HepG2 (cell line): ENCODE measurements at regions not wholly inside any gene's neighbourhood (a gene's known extent, or its start where the extent isn't known, plus 50 kb on each side); places are given as distances from the start of the nearest gene placed in this dataset.

ENCODE experiments used
- CSRNP1 ChIP-seq: sonication (generic); formaldehyde crosslinking; IDR thresholded peaks from 2 replicates; pipeline ENCODE4 v1.8.1; 2023; ENCODE audit warnings: mild to moderate bottlenecking, missing genetic modification reagents
- GABPA ChIP-seq, 2 experiments: IDR thresholded peaks; 2 replicates each; pipeline ENCODE4 v1.6.1; 2011 to 2016; ENCODE audit warnings: low read depth in 2 of 2, low read length in 1 of 2, missing biosample characterization in 1 of 2, missing genetic modification characterization in 1 of 2
- HDAC1 ChIP-seq: sonication (generic); formaldehyde crosslinking; IDR thresholded peaks from 2 replicates; pipeline ENCODE4 v1.5.1; 2020; ENCODE audit warnings: mild to moderate bottlenecking, missing genetic modification reagents
- JUN ChIP-seq: sonication (generic); formaldehyde crosslinking; IDR thresholded peaks from 2 replicates; pipeline ENCODE4 v1.4.0; 2020; ENCODE audit warnings: mild to moderate bottlenecking, missing genetic modification reagents
- MIER2 ChIP-seq: IDR thresholded peaks from 2 replicates; pipeline ENCODE4 v1.6.1; 2016; ENCODE audit warnings: missing biosample characterization, missing genetic modification reagents
- MXD4 ChIP-seq: IDR thresholded peaks from 2 replicates; pipeline ENCODE4 v1.6.1; 2016; ENCODE audit warnings: mild to moderate bottlenecking, missing biosample characterization, missing genetic modification reagents
- NAIF1 ChIP-seq: sonication (generic); formaldehyde crosslinking; IDR thresholded peaks from 2 replicates; pipeline ENCODE4 v1.5.0; 2020; ENCODE audit warnings: mild to moderate bottlenecking, missing genetic modification reagents, borderline replicate concordance
- NR3C1 ChIP-seq: sonication (generic); formaldehyde crosslinking; IDR thresholded peaks from 2 replicates; pipeline ENCODE4 v1.4.0; 2020; ENCODE audit warnings: missing genetic modification reagents
- NRL ChIP-seq: sonication (generic); formaldehyde crosslinking; IDR thresholded peaks from 2 replicates; pipeline ENCODE4 v1.5.0; 2020; ENCODE audit warnings: missing genetic modification reagents, mild to moderate bottlenecking, moderate library complexity, borderline replicate concordance
- PHF5A ChIP-seq: IDR thresholded peaks from one replicate; pipeline ENCODE4 v1.6.1; 2018; ENCODE audit warnings: low read depth, missing genetic modification reagents; ENCODE audit not compliant: unreplicated experiment
- ZBTB20 ChIP-seq: sonication (generic); formaldehyde crosslinking; IDR thresholded peaks from 2 replicates; pipeline ENCODE4 v1.8.1; 2023; ENCODE audit warnings: missing genetic modification reagents, low read depth, mild to moderate bottlenecking, borderline replicate concordance
- ZMYM3 ChIP-seq: sonication (generic); formaldehyde crosslinking; IDR thresholded peaks from 2 replicates; pipeline ENCODE4 v1.5.1; 2020; ENCODE audit warnings: mild to moderate bottlenecking, missing genetic modification reagents
- ZNF337 ChIP-seq: sonication (generic); formaldehyde crosslinking; IDR thresholded peaks from 2 replicates; pipeline ENCODE4 v1.5.1; 2020; ENCODE audit warnings: missing genetic modification reagents, low read depth, mild to moderate bottlenecking, borderline replicate concordance
- ZNF572 ChIP-seq: sonication (generic); formaldehyde crosslinking; IDR thresholded peaks from 2 replicates; pipeline ENCODE4 v1.5.1; 2020; ENCODE audit warnings: mild to moderate bottlenecking, missing genetic modification reagents
- ZNF609 ChIP-seq: sonication (generic); formaldehyde crosslinking; IDR thresholded peaks from 2 replicates; pipeline ENCODE4 v1.4.0; 2020; ENCODE audit warnings: mild to moderate bottlenecking, missing genetic modification reagents, borderline replicate concordance
- TF ChIP-seq, protein P1 (sequence below): sonication (generic); formaldehyde crosslinking; IDR thresholded peaks from 2 replicates; pipeline ENCODE4 v1.4.0; 2020; ENCODE audit warnings: missing genetic modification reagents; ENCODE audit errors: not compliant biosample characterization
- TF ChIP-seq, protein P2 (sequence below): sonication (generic); formaldehyde crosslinking; IDR thresholded peaks from 2 replicates; pipeline ENCODE4 v1.4.0; 2020; ENCODE audit warnings: missing genetic modification reagents
- TF ChIP-seq, protein P3 (sequence below): sonication (generic); formaldehyde crosslinking; IDR thresholded peaks from 2 replicates; pipeline ENCODE4 v1.8.0; 2022; ENCODE audit warnings: mild to moderate bottlenecking, missing genetic modification reagents, moderate library complexity

DNA sequence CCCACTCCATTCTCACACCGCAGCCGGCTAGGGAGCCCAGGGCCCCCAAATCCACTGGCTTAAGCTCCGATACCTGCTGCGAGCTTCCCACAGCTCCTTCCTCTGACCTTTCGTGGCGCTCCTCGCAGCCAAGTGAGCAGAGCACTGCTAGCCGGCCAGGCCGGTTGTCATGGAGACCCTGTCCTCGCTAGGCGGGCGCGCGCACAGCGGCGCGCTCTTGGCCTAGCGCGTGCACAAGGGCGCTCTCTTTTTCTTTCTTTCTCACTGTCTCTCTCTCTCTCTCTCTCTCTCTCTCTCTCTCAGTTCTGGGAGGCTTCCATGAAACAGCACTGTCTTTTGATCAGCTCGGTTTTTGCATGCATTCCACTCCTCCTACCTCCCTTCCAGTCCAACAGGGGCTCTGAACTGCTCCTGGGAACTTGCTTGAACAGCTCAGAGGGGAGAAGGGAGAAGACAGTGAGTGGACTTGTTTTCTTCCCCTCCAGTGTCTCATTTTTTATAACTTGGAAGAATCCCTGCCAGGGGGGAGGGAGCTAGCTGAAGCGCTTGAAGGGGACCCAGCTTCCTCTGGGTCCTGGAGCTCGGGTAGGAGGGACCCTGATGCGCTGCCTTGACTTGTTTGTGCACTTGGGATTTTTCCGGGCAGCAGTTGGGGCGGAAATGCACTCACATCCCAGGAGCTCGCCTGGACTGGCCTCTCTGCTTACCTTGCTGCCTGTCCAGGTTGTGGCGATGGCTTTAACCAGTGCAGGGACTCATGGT lies 100.3 kb upstream of the AKIP1 start (continued):
- TF ChIP-seq PHF5A: no peak
- TF ChIP-seq, protein P1, sequence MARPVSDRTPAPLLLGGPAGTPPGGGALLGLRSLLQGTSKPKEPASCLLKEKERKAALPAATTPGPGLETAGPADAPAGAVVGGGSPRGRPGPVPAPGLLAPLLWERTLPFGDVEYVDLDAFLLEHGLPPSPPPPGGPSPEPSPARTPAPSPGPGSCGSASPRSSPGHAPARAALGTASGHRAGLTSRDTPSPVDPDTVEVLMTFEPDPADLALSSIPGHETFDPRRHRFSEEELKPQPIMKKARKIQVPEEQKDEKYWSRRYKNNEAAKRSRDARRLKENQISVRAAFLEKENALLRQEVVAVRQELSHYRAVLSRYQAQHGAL: no peak
- peak; percentile 47; the same call in 1 of the 2 replicates for TF ChIP-seq ZBTB20 (CRISPR knock-in tag)
- TF ChIP-seq NR3C1: no peak
- TF ChIP-seq NAIF1 (CRISPR knock-in tag): no peak
- TF ChIP-seq ZMYM3 (CRISPR knock-in tag): no peak
- TF ChIP-seq CSRNP1: 0 out of 2 replicates have a peak, but pooled peaks have one; percentile 26
- TF ChIP-seq HDAC1: peak; percentile 65; the same call in 1 of the 2 replicates
- TF ChIP-seq GABPA (IDR thresholded peaks at IDR 0.05; ENCODE audit: low read depth, low read length): no peak
- TF ChIP-seq GABPA (CRISPR knock-in tag; IDR thresholded peaks at IDR 0.05; ENCODE audit: low read depth): peak; percentile 33; the same call in 1 of the 2 replicates
- no peak for TF ChIP-seq JUN (CRISPR knock-in tag)
- TF ChIP-seq, protein P2, sequence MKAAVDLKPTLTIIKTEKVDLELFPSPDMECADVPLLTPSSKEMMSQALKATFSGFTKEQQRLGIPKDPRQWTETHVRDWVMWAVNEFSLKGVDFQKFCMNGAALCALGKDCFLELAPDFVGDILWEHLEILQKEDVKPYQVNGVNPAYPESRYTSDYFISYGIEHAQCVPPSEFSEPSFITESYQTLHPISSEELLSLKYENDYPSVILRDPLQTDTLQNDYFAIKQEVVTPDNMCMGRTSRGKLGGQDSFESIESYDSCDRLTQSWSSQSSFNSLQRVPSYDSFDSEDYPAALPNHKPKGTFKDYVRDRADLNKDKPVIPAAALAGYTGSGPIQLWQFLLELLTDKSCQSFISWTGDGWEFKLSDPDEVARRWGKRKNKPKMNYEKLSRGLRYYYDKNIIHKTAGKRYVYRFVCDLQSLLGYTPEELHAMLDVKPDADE (CRISPR knock-in tag): no peak
- TF ChIP-seq, protein P3, sequence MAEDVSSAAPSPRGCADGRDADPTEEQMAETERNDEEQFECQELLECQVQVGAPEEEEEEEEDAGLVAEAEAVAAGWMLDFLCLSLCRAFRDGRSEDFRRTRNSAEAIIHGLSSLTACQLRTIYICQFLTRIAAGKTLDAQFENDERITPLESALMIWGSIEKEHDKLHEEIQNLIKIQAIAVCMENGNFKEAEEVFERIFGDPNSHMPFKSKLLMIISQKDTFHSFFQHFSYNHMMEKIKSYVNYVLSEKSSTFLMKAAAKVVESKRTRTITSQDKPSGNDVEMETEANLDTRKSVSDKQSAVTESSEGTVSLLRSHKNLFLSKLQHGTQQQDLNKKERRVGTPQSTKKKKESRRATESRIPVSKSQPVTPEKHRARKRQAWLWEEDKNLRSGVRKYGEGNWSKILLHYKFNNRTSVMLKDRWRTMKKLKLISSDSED: no peak
- TF ChIP-seq ZNF609 (CRISPR knock-in tag): 0 out of 2 replicates have a peak, but pooled peaks have one; percentile 9
- TF ChIP-seq ZNF572: no peak
- 0 out of 2 replicates have a peak, but pooled peaks have one; percentile 41 for TF ChIP-seq ZNF337 (CRISPR knock-in tag)
- no peak for TF ChIP-seq MXD4
- TF ChIP-seq NRL: peak; percentile 8; the same call in 1 of the 2 replicates
- TF ChIP-seq MIER2 (CRISPR knock-in tag): no peak
